C4-2B (cell line): ENCODE measurements at regions not wholly inside any gene's neighbourhood (a gene's known extent, or its start where the extent isn't known, plus 50 kb on each side); places are given as distances from the start of the nearest gene placed in this dataset.

Experiments
- CTCF ChIP-seq: fragments of 450-650 bp; conservative IDR thresholded peaks from 2 replicates; pipeline ENCODE4 v1.5.1; 2017; ENCODE audit warnings: mild to moderate bottlenecking
- ZFX ChIP-seq: fragments of 450-650 bp; IDR thresholded peaks from 2 replicates; pipeline ENCODE4 v1.6.1; 2017

- no peak for TF ChIP-seq CTCF
- TF ChIP-seq ZFX, result no peak
Observed at GRCh38 chr2:37589298-37589697, 82.1 kb downstream of the CDC42EP3 start.
